GM13976 (cell line): ENCODE measurements at regions not wholly inside any gene's neighbourhood (a gene's known extent, or its start where the extent isn't known, plus 50 kb on each side); places are given as distances from the start of the nearest gene placed in this dataset.

ENCODE experiments used
- DNase-seq: peaks from one replicate; pipeline ENCODE4 v3.0.0; 2012; ENCODE audit warnings: low spot score
- in situ Hi-C: fragments of 300-500 bp; cut with MboI; formaldehyde crosslinking; loops from one replicate; pipeline ENCODE4 v1.12.0; 2022; ENCODE audit warnings: low sequenced_read_pairs, mixed read lengths, inconsistent platforms; ENCODE audit not compliant: unreplicated experiment
- TF ChIP-seq, protein P1 (sequence below): IDR thresholded peaks from 2 replicates; pipeline ENCODE4 v1.5.1; 2012; ENCODE audit warnings: borderline replicate concordance, mild to moderate bottlenecking; ENCODE audit not compliant: insufficient read depth; ENCODE audit errors: extremely low read depth, missing control alignments, control extremely low read depth

DNA sequence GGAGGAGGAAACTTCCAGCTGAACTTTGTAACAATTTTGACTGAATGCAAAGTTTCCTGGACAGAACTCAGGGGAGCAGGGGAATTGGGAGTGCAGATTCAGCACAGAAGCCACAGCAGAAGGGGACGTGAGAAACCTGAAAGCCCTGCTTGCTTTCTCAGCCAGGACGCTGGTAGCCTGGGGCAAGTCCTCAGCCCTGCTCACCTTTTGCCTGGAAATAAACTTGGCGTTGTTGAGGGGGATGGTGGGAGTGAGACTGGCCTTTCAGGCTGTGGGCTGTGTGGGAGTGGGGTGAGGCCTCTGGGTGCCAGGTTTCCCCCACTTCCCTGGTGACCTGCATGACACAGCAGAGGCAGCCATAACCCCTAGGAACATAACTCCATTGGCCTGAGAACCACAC is 238.1 kb upstream of the HS3ST5 start:
- in situ Hi-C loops, result no loop called here
- TF ChIP-seq, protein P1, sequence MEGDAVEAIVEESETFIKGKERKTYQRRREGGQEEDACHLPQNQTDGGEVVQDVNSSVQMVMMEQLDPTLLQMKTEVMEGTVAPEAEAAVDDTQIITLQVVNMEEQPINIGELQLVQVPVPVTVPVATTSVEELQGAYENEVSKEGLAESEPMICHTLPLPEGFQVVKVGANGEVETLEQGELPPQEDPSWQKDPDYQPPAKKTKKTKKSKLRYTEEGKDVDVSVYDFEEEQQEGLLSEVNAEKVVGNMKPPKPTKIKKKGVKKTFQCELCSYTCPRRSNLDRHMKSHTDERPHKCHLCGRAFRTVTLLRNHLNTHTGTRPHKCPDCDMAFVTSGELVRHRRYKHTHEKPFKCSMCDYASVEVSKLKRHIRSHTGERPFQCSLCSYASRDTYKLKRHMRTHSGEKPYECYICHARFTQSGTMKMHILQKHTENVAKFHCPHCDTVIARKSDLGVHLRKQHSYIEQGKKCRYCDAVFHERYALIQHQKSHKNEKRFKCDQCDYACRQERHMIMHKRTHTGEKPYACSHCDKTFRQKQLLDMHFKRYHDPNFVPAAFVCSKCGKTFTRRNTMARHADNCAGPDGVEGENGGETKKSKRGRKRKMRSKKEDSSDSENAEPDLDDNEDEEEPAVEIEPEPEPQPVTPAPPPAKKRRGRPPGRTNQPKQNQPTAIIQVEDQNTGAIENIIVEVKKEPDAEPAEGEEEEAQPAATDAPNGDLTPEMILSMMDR, result no peak
- DNase-seq, result no peak

DNA sequence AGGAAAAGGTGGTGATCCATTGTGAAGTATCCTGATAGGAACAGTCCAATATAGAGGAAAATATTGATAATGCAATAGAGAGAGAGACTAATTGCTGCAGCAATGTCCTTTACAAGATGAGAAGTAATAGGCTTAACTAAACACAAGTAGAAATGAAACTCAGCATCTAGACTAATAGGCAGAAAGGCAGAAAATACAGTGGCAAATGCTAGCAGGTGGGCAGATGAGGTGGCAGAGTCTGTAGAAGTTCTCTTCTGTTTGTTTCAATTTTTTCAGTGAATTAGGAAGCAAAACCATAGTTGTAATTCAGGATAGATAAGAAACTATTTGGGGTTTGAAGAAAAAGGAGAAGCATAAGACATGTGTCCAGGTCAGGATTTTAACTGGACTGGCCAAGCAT is 236.7 kb upstream of the HS3ST5 start:
- DNase-seq, result no peak
- TF ChIP-seq, protein P1, result no peak
- in situ Hi-C loops, result no loop called here

DNA sequence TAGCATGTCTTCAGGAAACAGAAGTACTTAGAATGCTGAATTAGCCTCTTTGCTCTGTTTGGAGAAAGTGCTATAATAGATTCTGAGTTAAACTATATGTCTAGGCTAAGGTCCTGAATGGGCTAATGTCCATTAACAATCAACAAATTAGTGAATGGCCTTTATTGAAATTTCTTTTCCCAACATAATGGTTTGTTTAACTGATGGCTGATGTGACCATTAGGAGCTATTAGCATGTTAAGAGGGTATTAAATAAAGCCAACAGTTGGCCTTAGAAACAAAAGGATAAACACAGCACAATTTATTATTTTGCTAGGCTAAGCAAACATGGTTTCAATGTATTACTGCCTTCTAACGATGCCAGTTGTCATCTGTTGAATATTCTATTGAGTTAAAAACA is 234.3 kb upstream of the HS3ST5 start:
- TF ChIP-seq, protein P1, result no peak
- in situ Hi-C loops, result no loop called here
- DNase-seq, result no peak

DNA sequence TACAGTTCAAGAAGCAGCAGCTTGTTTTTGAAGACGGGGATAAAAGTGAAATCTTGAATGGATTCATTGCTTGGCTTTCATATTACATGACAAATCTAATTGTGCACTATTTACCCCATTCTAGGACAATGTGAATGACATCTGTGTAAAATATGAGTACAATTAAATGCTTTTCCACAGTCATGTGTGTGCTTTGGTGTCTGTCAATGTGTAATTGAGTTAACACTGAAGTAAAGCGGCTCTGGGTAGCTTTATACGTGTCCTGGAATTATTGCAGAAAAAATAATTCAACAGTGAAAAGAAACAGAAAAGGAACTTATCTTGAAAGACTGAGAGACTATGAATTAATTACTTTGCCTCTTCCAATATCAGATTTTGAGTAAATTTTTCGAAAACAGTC is 233.5 kb upstream of the HS3ST5 start:
- in situ Hi-C loops, result no loop called here
- no peak for DNase-seq
- TF ChIP-seq, protein P1, result no peak

DNA sequence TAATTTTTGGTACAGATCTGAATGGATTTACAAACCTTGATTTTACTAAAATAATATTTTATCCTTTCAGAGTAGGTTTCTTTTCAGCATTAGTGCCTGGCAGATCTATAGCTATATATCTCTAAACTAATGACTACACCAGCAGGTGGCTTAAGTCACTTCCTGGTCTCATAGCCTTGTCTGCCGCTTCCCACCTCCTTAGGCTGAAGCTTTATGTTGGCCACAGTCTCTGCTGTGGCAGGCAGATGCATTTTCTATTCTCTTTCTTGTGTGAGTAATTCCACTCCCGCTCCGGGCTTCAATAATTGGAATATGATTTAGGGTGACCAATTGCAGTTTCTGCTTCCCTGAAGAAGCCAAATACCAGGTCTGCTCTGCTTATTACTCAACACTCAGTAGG is 226.8 kb upstream of the HS3ST5 start:
- TF ChIP-seq, protein P1, result no peak
- DNase-seq, result no peak
- in situ Hi-C loops, result no loop called here

DNA sequence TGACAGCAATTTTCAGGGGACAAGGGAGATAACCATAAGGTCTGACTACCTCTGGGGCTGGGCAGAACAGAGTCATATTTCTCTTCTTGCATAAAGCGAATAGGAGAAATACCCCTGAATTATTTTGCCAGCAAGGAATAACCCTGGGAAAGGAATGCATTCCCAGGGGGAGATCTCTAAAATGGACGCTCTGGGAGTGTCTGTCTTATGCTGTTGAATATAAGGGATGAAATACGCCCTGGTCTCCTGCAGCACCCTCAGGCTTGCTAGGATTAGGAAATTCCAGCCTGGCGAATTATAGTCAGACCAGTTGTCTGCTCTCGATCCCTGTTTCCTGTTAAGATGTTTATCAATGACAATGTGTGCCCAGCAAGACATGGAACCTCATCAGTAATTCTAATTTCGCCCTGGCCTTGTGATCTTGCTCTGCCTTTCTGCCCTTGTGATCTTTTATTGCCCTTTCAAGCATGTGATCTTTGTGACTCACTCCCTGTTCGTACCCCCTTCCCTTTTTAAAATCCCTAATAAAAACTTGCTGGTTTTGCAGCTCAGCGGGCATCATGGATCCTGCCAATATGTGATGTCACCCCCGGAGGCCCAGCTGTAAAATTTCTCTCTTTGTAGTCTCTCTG is 221.6 kb upstream of the HS3ST5 start:
- in situ Hi-C loops, result no loop called here
- TF ChIP-seq, protein P1, result no peak
- no peak for DNase-seq
